ENCODE measurements at regions not wholly inside any gene's neighbourhood (a gene's known extent, or its start where the extent isn't known, plus 50 kb on each side); places are given as distances from the start of the nearest gene placed in this dataset.

- no peaks in the 10 kb centered on the region for H3K36me3 Mint-ChIP-seq (ENCODE audit: low read depth)
- DNase-seq, result no peak
- ChIA-PET POLR2A (no interaction called here), CTCF (no interaction called here)
- no peak for ATAC-seq
- H3K4me3 Mint-ChIP-seq, result no peak overlapping the region
- H3K9me3 Mint-ChIP-seq (ENCODE audit: low read depth), result peaks cover 6% of the 10 kb centered on the region
- peaks cover 4% of the 10 kb centered on the region for H3K27me3 Mint-ChIP-seq
- no peaks in the 10 kb centered on the region for H3K4me1 Mint-ChIP-seq
- H3K27ac Mint-ChIP-seq, result no peak overlapping the region
- intact Hi-C loops (cut with DNase I, micrococcal nuclease), result no loop called here
Measured at GRCh38 chr18:50444539-50444938, 69.7 kb downstream of the SKA1 start.

GRCh38 chr18:50446629-50447028, 71.8 kb downstream of the SKA1 start:
- intact Hi-C loops (cut with DNase I, micrococcal nuclease), result no loop called here
- H3K9me3 Mint-ChIP-seq (ENCODE audit: low read depth), result peaks cover 6% of the 10 kb centered on the region
- ChIA-PET CTCF (interaction anchor here (1.0 kb wide), 1 partner anchor 90 kb away, joined by 4 read pairs; no protein-coding TSS in a partner anchor), POLR2A (no interaction called here)
- no peak for ATAC-seq
- H3K27ac Mint-ChIP-seq, result no peak overlapping the region
- H3K4me3 Mint-ChIP-seq, result no peak overlapping the region
- H3K4me1 Mint-ChIP-seq, result no peaks in the 10 kb centered on the region
- peaks cover 4% of the 10 kb centered on the region for H3K27me3 Mint-ChIP-seq
- DNase-seq, result no peak
- no peaks in the 10 kb centered on the region for H3K36me3 Mint-ChIP-seq (ENCODE audit: low read depth)

- Mint-ChIP-seq H3K27me3 (peaks cover 4% of the 10 kb centered on the region), H3K9me3 (ENCODE audit: low read depth) (peaks cover 6% of the 10 kb centered on the region), H3K4me1 (no peaks in the 10 kb centered on the region), H3K27ac (no peak overlapping the region), H3K4me3 (no peak overlapping the region), H3K36me3 (ENCODE audit: low read depth) (no peaks in the 10 kb centered on the region)
- DNase-seq (no peak), ATAC-seq (no peak)
- CTCF ChIA-PET, result no interaction called here
- intact Hi-C loops (cut with DNase I, micrococcal nuclease), result no loop called here
- POLR2A ChIA-PET, result no interaction called here
Measured at GRCh38 chr18:50447102-50447741, 72.4 kb downstream of the SKA1 start.

DNA sequence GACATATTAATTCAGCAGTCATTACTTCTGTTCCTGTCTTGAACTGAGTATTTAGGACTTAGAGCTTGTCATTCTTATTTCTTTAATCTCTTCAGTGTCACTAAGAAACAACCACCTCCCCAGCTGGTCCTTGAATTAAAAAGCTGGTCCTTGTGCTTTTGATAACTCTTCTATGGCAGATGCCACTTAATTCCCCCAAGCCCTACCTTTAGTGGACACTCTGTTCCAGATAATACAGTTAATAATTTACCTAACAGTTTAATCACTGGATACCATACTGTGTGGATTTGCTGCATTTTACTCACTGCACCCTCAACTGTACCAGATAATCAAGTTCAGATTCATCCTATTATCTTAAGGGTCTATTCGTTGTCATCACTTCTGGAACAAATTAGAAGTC, 73.1 kb downstream of the SKA1 start:
- POLR2A ChIA-PET, result no interaction called here
- Mint-ChIP-seq H3K27me3 (peaks cover 4% of the 10 kb centered on the region), H3K4me1 (no peaks in the 10 kb centered on the region), H3K27ac (no peak overlapping the region), H3K9me3 (ENCODE audit: low read depth) (peaks cover 6% of the 10 kb centered on the region), H3K4me3 (no peak overlapping the region), H3K36me3 (ENCODE audit: low read depth) (no peaks in the 10 kb centered on the region)
- no peak for DNase-seq
- no peak for ATAC-seq
- intact Hi-C loops (cut with DNase I, micrococcal nuclease), result no loop called here
- CTCF ChIA-PET, result no interaction called here

DNA sequence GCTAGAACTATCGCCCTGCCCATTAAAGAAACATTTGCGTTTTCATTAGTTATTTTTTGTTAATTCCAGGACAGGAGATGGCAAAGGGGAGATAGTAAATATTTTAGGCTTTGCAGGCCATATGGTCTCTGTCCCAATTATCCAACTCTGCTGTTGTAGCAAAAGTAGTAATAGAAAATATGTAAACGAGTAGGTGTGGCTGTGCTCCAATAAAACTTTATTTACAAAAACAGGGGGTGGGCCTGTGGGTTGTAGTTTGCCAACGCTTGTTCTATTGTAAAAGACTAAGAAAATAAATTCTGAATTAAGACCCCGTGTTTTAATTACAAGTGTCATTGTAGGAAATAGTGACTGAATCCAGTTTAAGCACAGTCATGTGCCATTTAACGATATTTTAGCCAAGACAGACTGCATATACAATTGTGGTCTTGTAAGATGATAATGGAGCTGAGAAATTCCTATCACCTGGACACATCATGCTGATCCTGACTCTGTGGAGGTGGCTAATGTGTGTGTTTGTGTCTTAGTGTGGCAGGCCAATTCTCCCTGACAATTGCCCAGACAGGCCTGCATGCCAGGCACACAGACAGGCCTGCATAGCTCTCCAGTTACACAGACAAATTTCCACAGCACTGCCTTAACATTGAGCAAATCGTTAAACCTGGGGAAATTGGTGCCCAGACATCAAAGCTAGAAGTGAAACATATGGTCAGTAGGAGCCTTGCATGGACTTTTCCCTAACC, 76.4 kb downstream of the SKA1 start:
- ATAC-seq, result no peak
- no peaks in the 10 kb centered on the region for H3K9me3 Mint-ChIP-seq (ENCODE audit: low read depth)
- intact Hi-C loops (cut with DNase I, micrococcal nuclease), result no loop called here
- H3K27me3 Mint-ChIP-seq, result peaks cover 4% of the 10 kb centered on the region
- no peaks in the 10 kb centered on the region for H3K4me1 Mint-ChIP-seq
- H3K4me3 Mint-ChIP-seq, result no peak overlapping the region
- POLR2A ChIA-PET, result no interaction called here
- CTCF ChIA-PET, result no interaction called here
- no peak overlapping the region for H3K27ac Mint-ChIP-seq
- H3K36me3 Mint-ChIP-seq (ENCODE audit: low read depth), result no peaks in the 10 kb centered on the region
- DNase-seq, result no peak

DNA sequence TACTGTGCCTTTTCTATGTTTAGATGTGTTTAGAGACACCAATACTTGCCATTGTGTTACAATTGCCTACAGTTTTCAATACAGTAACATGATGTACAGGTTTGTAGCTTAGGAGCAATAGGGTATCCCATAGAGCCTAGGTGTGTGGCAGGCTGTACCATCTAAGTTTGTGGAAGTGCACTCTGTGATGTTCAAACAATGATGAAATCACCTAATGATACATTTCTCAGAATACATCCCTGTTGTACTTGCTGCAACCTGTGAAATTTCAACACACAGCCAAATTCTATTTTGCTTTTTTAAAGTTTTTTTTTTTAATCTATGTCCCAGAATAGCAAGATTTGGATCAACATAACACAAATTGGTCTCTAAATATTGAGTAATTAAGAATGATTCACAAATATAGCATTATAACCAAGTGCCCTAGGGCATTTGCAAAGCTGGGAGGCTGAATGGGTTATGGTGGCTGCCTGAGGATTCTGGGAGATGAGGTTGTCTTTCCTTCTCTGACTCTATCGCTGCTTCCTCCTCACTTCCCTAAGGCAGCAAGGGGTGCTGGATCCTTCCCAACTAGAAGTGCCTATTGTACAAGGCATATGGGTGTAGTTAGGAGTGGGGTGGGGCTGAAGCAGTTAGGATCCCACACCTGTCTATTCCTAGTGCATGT, 78.3 kb downstream of the SKA1 start:
- intact Hi-C loops (cut with DNase I, micrococcal nuclease), result no loop called here
- H3K4me3 Mint-ChIP-seq, result no peak overlapping the region
- ChIA-PET POLR2A (no interaction called here), CTCF (interaction anchor here (0.5 kb wide), 1 partner anchor 59 kb away, joined by 3 read pairs; no protein-coding TSS in a partner anchor)
- H3K4me1 Mint-ChIP-seq, result no peaks in the 10 kb centered on the region
- H3K27me3 Mint-ChIP-seq, result no peaks in the 10 kb centered on the region
- H3K27ac Mint-ChIP-seq, result no peak overlapping the region
- H3K9me3 Mint-ChIP-seq (ENCODE audit: low read depth), result no peaks in the 10 kb centered on the region
- DNase-seq, result no peak
- no peak for ATAC-seq
- H3K36me3 Mint-ChIP-seq (ENCODE audit: low read depth), result no peaks in the 10 kb centered on the region

DNA sequence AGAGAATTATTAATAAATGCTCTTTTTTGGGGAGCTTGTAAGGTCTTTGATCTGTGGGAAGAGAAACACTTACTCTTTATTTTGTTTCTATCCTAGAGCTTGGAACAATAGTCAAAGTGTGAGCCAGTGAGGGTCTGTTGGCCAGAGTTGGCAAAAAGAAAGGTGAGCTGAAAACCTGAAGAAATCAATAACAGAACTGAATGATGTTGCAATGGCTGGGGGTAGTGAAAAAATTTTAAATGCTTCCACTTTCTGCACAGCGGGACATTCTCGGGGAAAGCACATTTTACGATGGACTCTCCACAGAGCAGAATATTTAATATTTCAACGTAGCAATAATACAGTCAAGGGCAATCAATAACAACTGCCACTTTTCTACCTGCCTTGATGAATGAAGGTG, 78.9 kb downstream of the SKA1 start:
- Mint-ChIP-seq H3K36me3 (ENCODE audit: low read depth) (no peaks in the 10 kb centered on the region), H3K4me3 (no peak overlapping the region), H3K27ac (no peak overlapping the region), H3K27me3 (no peaks in the 10 kb centered on the region), H3K4me1 (no peaks in the 10 kb centered on the region), H3K9me3 (ENCODE audit: low read depth) (no peaks in the 10 kb centered on the region)
- POLR2A ChIA-PET, result interaction anchor here (0.6 kb wide), 1 partner anchor 10 kb away, joined by 3 read pairs; no protein-coding TSS in a partner anchor
- DNase-seq (no peak), ATAC-seq (no peak)
- CTCF ChIA-PET, result no interaction called here
- intact Hi-C loops (cut with DNase I, micrococcal nuclease), result no loop called here

DNA sequence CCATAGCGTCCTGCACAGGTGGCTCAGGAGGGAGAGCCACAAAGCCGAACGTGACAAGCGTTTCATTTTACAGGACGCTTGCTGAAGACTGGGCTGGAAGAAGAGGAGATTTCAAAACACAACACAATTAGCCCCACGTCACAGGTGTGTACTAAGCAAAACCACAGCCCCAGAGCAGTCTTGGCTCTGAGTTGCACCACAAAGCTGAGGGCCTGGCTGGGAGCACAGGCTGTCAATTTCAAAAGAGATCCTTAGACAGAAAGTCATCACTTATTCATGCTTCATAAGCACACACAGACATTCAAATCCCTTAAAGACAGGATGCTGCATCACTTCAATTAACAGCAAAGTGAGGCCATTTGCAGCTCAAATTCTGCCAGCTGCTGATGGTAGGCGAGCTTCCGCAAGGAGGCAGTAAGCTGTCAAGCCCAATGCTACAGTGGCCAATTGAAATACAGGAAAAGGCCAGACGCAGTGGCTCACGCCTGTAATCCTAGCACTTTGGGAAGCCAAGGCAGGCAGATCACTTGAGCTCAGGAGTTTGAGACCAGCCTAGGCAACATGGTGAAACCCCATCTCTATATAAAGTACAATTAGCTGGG, 79.6 kb downstream of the SKA1 start:
- Mint-ChIP-seq H3K4me1 (no peaks in the 10 kb centered on the region), H3K27me3 (no peaks in the 10 kb centered on the region), H3K4me3 (no peak overlapping the region), H3K9me3 (ENCODE audit: low read depth) (no peaks in the 10 kb centered on the region), H3K27ac (no peak overlapping the region), H3K36me3 (ENCODE audit: low read depth) (no peaks in the 10 kb centered on the region)
- ChIA-PET CTCF (no interaction called here), POLR2A (interaction anchor here (0.6 kb wide), 1 partner anchor 11 kb away, joined by 3 read pairs; no protein-coding TSS in a partner anchor)
- ATAC-seq (no peak), DNase-seq (no peak)
- intact Hi-C loops (cut with DNase I, micrococcal nuclease), result no loop called here

DNA sequence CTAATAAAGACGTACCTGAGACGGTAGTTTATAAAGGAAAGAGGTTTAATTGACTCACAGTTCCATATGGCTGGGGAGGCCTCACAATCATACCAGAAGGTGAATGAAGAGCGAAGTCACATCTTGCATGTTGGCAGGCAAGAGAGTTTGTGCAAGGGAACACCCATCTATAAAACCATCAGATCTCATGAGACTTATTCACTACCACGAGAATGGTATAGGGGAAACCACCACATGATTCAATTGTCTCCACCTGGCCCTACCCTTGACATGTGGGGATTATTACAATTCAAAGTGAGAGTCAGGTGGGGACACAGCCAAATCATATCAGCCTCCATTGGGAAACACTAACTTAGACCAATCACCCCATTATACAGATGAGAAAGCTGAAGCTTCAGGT, 81.4 kb downstream of the SKA1 start:
- CTCF ChIA-PET, result no interaction called here
- H3K36me3 Mint-ChIP-seq (ENCODE audit: low read depth), result no peaks in the 10 kb centered on the region
- H3K9me3 Mint-ChIP-seq (ENCODE audit: low read depth), result no peaks in the 10 kb centered on the region
- H3K4me3 Mint-ChIP-seq, result no peak overlapping the region
- intact Hi-C loops (cut with DNase I, micrococcal nuclease), result no loop called here
- POLR2A ChIA-PET, result no interaction called here
- no peak overlapping the region for H3K27ac Mint-ChIP-seq
- peak; percentile 36 for ATAC-seq
- no peak for DNase-seq
- no peaks in the 10 kb centered on the region for H3K27me3 Mint-ChIP-seq
- no peaks in the 10 kb centered on the region for H3K4me1 Mint-ChIP-seq

DNA sequence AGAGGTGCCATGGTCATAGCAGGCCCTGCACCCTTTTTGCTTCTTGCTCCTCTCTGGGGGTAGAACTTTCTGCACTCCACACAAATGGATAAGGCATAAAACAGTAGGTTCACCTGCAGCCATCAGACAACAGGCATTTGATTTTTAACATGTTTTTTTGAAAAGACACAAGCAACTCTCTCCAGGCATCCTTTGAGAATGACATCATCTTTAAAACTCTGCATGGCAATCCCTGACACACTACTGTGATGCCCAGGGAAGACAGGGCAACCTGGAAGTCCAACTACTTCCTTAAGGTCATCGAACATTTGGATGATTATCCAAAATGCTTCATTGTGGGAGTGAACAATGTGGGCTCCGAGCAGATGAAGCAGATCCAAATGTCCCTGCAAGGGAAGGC, 82.8 kb downstream of the SKA1 start:
- ChIA-PET CTCF (no interaction called here), POLR2A (no interaction called here)
- DNase-seq (no peak), ATAC-seq (no peak)
- H3K27ac Mint-ChIP-seq, result no peak overlapping the region
- no peak overlapping the region for H3K4me3 Mint-ChIP-seq
- peaks cover 2% of the 10 kb centered on the region for H3K27me3 Mint-ChIP-seq
- intact Hi-C loops (cut with DNase I, micrococcal nuclease), result no loop called here
- H3K9me3 Mint-ChIP-seq (ENCODE audit: low read depth), result no peaks in the 10 kb centered on the region
- H3K4me1 Mint-ChIP-seq, result no peaks in the 10 kb centered on the region
- H3K36me3 Mint-ChIP-seq (ENCODE audit: low read depth), result no peaks in the 10 kb centered on the region

DNA sequence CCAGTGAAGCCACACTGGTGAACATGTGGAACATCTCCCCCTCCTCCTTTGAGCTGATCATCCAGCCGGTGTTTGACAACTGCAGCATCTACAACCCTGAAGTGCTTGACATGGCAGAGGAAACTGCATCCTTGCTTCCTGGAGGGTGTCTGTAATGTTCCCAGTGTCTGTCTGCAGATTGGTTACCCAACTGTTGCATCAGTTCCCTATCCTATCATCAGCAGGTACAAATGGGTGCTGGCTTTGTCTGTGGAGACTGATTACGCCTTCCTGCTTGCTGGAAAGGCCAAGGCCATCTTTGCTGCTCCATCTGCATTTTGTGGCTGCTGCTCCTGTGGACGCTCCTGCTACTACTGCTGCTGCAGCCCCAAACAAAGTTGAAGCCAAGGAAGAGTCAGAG, 83.5 kb downstream of the SKA1 start:
- ChIA-PET CTCF (interaction anchor here (1.1 kb wide), 1 partner anchor 15 kb away, joined by 3 read pairs; no protein-coding TSS in a partner anchor), POLR2A (no interaction called here)
- Mint-ChIP-seq H3K4me3 (no peak overlapping the region), H3K27me3 (peaks cover 2% of the 10 kb centered on the region), H3K27ac (no peak overlapping the region), H3K36me3 (ENCODE audit: low read depth) (no peaks in the 10 kb centered on the region), H3K4me1 (no peaks in the 10 kb centered on the region), H3K9me3 (ENCODE audit: low read depth) (no peaks in the 10 kb centered on the region)
- DNase-seq, result no peak
- ATAC-seq, result no peak
- intact Hi-C loops (cut with DNase I, micrococcal nuclease), result no loop called here

DNA sequence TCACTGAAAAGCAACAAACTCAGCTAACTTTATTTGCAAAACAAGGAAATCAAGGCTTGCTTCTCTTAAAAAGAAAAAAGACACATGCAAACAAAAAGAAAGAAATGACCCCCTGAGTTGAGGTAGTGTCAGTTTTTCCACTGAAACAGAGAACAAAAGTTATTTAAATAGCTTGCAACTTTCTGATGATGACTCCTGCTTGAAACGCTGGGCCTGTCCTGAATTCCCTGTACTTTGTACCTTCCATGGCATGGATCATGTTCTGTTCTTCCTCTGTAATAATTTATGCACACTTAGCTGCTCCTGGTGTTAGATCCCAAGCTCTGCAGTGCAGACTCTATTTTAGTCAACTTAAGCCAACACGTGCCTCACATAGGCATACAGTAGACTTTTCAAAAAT, 84.0 kb downstream of the SKA1 start:
- Mint-ChIP-seq H3K27ac (no peak overlapping the region), H3K4me1 (no peaks in the 10 kb centered on the region), H3K4me3 (no peak overlapping the region), H3K9me3 (ENCODE audit: low read depth) (no peaks in the 10 kb centered on the region), H3K27me3 (peaks cover 2% of the 10 kb centered on the region), H3K36me3 (ENCODE audit: low read depth) (no peaks in the 10 kb centered on the region)
- intact Hi-C loops (cut with DNase I, micrococcal nuclease), result no loop called here
- DNase-seq (no peak), ATAC-seq (no peak)
- POLR2A ChIA-PET, result no interaction called here
- CTCF ChIA-PET, result interaction anchor here (1.1 kb wide), 1 partner anchor 16 kb away, joined by 3 read pairs; no protein-coding TSS in a partner anchor

Measured in activated CD4-positive, alpha-beta T cell treated with anti-CD3 and anti-CD28 coated beads for 36 hours (primary cell).